RWPE1 (cell line): ENCODE measurements at regions not wholly inside any gene's neighbourhood (a gene's known extent, or its start where the extent isn't known, plus 50 kb on each side); places are given as distances from the start of the nearest gene placed in this dataset.
"Not testable (repeated sequence)": the region's sequence is repeated elsewhere in the genome, so short reads cannot be mapped to it uniquely, and the experiment has no call there.

ENCODE experiments used
- CTCF ChIA-PET: fragments of 350-600 bp; sonication (Branson Sonifier 250); formaldehyde crosslinking; extraction: SDS; loops from one replicate; lab custom pipeline; 2021; lab: Yijun Ruan, JAX
- POLR2A ChIA-PET: fragments of 400-600 bp; formaldehyde crosslinking; extraction: SDS; loops from one replicate; lab custom pipeline; 2020; ENCODE audit warnings: antibody characterized with exemption; ENCODE audit not compliant: low non-redundant PET; lab: Yijun Ruan, JAX
- DNase-seq: peaks from one replicate; pipeline ENCODE4 v3.0.0; 2012; ENCODE audit warnings: low spot score
- H3K27ac ChIP-seq: fragments of 450-650 bp; 2 replicates; pipeline ENCODE4 v1.5.1; 2017
- TF ChIP-seq, protein P1 (sequence below): fragments of 450-650 bp; conservative IDR thresholded peaks from 2 replicates; pipeline ENCODE4 v1.5.1; 2017; ENCODE audit warnings: low read depth, mild to moderate bottlenecking

DNA sequence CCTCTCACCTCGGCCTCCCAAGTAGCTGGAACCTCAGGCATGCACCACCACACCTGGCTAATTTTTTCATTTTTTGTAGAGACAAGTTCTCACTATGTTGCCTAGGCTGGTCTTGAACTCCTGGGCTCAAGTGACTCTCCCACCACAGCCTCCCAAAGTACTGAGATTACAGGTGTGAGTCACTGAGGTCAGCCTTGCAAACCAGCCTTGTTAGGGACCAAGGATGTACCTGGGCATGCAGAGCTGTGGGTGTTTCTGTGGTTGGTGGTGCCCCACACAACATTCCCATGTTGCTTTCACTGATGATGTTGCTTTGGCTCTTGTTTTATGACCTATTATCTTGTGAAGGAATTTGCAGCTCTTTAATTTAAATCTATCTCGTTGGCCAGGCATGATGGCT, 54.8 kb downstream of the OTUD1 start:
- CTCF ChIA-PET = no interaction called here
- DNase-seq = no peak
- H3K27ac ChIP-seq = no peak overlapping the region
- TF ChIP-seq, protein P1, sequence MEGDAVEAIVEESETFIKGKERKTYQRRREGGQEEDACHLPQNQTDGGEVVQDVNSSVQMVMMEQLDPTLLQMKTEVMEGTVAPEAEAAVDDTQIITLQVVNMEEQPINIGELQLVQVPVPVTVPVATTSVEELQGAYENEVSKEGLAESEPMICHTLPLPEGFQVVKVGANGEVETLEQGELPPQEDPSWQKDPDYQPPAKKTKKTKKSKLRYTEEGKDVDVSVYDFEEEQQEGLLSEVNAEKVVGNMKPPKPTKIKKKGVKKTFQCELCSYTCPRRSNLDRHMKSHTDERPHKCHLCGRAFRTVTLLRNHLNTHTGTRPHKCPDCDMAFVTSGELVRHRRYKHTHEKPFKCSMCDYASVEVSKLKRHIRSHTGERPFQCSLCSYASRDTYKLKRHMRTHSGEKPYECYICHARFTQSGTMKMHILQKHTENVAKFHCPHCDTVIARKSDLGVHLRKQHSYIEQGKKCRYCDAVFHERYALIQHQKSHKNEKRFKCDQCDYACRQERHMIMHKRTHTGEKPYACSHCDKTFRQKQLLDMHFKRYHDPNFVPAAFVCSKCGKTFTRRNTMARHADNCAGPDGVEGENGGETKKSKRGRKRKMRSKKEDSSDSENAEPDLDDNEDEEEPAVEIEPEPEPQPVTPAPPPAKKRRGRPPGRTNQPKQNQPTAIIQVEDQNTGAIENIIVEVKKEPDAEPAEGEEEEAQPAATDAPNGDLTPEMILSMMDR = no peak
- POLR2A ChIA-PET = no interaction called here

DNA sequence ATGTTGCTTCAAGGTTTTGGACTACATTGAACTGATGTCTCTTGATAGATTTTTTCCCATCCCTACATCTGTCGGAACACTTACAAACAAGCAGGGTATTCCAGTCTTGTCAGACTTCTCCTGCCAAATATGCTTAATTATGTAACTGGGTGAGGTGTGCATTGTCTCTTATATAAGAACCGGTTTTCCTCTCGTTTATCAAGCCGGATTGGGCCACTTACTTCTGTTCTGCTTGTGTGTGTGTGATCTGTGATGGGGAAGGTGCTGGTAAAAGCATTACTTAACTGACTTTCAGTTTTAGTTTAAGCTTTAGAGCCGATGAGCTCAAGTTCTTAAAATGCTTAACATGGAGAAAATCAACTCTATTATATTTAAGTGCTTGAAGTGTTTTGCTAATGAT, 57.9 kb downstream of the OTUD1 start:
- no peak overlapping the region for H3K27ac ChIP-seq
- ChIA-PET POLR2A (no interaction called here), CTCF (no interaction called here)
- TF ChIP-seq, protein P1 = no peak
- no peak for DNase-seq

DNA sequence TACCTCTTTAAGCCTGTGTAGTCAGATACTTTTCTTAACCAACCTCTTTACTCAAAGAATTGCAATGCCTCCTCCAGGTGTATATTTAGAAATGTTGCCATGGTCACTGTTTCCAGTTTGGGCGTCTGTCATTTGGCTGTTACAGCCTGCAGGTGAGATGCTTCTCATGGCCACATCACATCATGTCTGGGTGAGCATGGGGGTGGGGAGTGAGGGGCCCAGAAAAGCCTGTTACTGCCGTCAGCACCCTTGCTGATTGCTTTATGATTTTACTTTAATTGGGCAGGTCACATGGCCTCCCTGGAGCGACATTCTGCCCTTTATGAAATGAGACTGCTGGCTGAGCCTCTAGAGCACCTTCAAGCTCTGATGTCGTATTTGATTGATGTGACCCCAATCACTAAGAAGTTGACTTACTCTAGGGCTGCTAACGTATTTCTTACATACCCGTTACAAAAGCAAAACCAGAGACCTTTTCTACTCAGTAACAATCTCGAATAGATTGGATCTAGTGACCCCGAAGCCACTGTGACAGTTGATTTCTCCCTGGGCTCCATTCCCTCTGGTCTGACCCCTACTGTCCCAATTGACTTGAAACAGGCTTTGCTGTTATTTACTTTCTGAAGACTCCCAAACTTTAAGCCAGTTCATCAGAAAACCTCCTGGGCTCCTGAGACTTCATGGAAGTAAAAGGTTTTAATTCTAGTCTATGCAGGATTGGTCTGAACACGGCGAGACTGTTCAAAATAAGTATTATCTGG, 60.7 kb downstream of the OTUD1 start:
- TF ChIP-seq, protein P1 = no peak
- H3K27ac ChIP-seq = no peak overlapping the region
- CTCF ChIA-PET = no interaction called here
- no peak for DNase-seq
- POLR2A ChIA-PET = no interaction called here

DNA sequence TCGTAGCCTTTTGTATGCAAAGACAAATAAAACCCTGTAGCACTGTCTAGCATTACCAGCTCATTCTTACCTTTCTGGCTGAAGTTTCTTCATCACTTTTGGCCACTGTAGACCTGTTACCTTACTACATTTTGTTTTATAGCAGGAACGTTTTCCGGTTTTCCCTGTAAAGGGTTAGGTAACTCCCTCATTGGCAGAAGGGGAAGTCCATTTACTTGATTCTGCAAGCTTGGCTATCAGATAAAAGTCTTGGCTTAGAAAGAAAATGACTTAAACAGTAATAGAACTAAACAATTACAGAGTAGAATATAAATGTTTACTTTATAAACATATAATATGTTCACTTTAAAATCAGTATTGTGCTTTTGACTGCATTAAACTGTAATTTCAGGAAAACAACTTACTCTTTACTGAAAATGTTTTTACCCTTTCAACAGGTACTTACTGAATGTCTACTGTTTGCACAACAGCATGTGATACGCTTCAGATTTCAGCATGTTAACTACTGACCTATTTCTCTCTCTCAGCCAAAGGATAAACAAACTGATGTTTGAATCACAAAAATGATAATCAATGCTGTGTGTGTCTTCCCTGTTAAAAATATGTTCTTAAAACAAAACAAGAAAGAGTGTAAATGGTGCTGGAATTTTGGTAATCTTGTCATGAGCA, 67.1 kb downstream of the OTUD1 start:
- POLR2A ChIA-PET = no interaction called here
- TF ChIP-seq, protein P1 = no peak
- CTCF ChIA-PET = no interaction called here
- no peak for DNase-seq
- H3K27ac ChIP-seq = no peak overlapping the region

DNA sequence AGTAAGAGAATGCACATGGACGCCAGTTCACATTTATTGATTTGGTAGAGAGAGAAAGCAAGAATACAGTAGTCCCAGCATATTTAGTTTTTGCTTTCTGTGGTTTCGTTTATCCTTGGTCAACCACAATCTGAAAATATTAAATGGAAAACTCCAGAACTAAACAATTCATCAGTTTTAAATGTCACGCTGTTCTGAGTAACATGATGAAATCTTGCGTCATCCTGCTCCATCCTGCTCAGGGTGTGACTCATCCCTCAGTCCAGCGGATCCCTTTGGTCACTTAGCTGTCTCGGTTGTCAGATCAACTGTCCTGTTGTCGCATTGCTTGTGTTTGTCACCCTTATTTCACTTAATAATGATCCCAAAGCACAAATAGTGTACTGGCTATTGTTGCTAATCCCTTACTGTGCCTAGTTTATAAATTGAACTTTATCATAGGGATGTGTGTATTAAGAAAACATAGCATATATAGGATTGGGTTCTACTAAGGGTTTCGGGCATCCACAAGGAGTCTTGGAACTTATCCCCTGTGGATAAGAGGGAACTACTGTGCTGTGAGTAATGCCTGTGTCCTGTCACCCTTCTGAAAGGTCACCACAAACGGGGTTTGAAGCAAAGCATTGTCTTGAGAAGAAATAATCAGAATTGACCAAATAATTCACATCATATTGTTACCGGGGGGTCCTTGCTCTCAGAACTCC, 73.6 kb downstream of the OTUD1 start:
- TF ChIP-seq, protein P1 = no peak
- DNase-seq = peak; percentile 58

DNA sequence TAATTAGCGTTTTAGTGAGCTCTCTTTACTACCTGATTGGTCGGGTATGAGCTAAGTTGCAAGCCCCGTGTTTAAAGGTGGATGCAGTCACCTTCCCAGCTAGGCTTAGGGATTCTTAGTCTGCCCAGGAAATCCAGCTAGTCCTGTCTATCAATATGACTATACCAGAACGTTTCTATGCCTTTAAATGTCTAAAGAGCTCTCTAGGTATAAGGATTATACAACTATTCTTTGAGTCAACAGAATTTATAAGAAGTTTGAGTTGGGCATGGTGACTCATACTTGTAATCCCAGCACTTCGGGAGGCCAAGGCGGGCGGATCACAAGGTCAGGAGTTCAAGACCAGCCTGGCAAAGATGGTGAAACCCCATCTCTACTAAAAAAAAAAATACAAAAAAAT, 74.7 kb downstream of the OTUD1 start:
- CTCF ChIA-PET = interaction anchor here (0.6 kb wide), 1 partner anchor 194 kb away, joined by 3 read pairs; no protein-coding TSS in a partner anchor
- H3K27ac ChIP-seq, DNase-seq, POLR2A ChIA-PET: not testable (repeated sequence)

More for the DNA sequence above, 73.6 kb downstream of the OTUD1 start:
- CTCF ChIA-PET = interaction anchor here (0.6 kb wide), 1 partner anchor 193 kb away, joined by 3 read pairs; no protein-coding TSS in a partner anchor
- H3K27ac ChIP-seq = 0 out of 2 replicates have a peak overlapping the region, but pooled peaks have one; percentile 14
- POLR2A ChIA-PET = no interaction called here
